Tibial nerve (tissue), 4 donors: ENCODE measurements at regions not wholly inside any gene's neighbourhood (a gene's known extent, or its start where the extent isn't known, plus 50 kb on each side); places are given as distances from the start of the nearest gene placed in this dataset.

Experiments used
- DNase-seq, 2 donors: peaks; one replicate each; pipeline ENCODE4 v3.0.0-alpha.2; 2019; ENCODE audit warnings: low spot score in 2 of 2
- H3K27ac ChIP-seq, 4 donors: fragments of 200-600 bp; sonication (generic) in 3 of 4; one replicate each; pipeline ENCODE4 v1.5.1; 2017 to 2019; ENCODE audit warnings: mild to moderate bottlenecking in 1 of 4
- H3K27me3 ChIP-seq, 2 donors: fragments of 200-600 bp; sonication (generic) in 1 of 2; one replicate each; pipeline versions ENCODE4 v1.5.1 to v1.6.0; 2017 to 2019
- H3K36me3 ChIP-seq, 3 donors: fragments of 200-600 bp; sonication (generic); one replicate each; pipeline ENCODE4 v1.5.1; 2018 to 2019
- H3K4me1 ChIP-seq, 4 donors: fragments of 200-600 bp; sonication (generic) in 3 of 4; one replicate each; pipeline ENCODE4 v1.5.1; 2017 to 2019
- H3K4me3 ChIP-seq, 4 donors: fragments of 200-600 bp; sonication (generic) in 3 of 4; one replicate each; pipeline ENCODE4 v1.5.1; 2017 to 2019; ENCODE audit warnings: mild to moderate bottlenecking in 1 of 4, moderate library complexity in 1 of 4
- H3K9me3 ChIP-seq, 4 donors: fragments of 200-600 bp; sonication (generic) in 3 of 4; one replicate each; pipeline ENCODE4 v1.5.1; 2017 to 2019
- CTCF ChIP-seq, 5 experiments: fragments of 200-600 bp in 3 of 5; fragments of 450-650 bp in 2 of 5; sonication (generic) in 3 of 5; IDR thresholded peaks; one replicate each; pipeline ENCODE4 v1.5.1; 2016 to 2019; ENCODE audit warnings: antibody characterized with exemption in 5 of 5, mild to moderate bottlenecking in 3 of 5, moderate library complexity in 2 of 5
- EP300 ChIP-seq, 2 donors: sonication (generic); formaldehyde crosslinking; IDR thresholded peaks; one replicate each; pipeline ENCODE4 v1.6.1; 2017; ENCODE audit warnings: antibody characterized with exemption in 2 of 2, mild to moderate bottlenecking in 1 of 2
- POLR2A ChIP-seq, 2 donors: fragments of 450-650 bp; IDR thresholded peaks; one replicate each; pipeline ENCODE4 v1.6.1; 2017; ENCODE audit warnings: antibody characterized with exemption in 2 of 2, mild to moderate bottlenecking in 2 of 2, moderate library complexity in 2 of 2
- WGBS, 2 donors: methylation state at CpG; one replicate each; pipeline ENCODE4 v1.1.5; 2018; 5-methylcytosine and 5-hydroxymethylcytosine counted together

- Histone ChIP-seq H3K36me3 (no peaks in the 10 kb centered on the region), H3K27ac (peak overlapping the region in 2 of 4 donors; percentile 74 to 80), H3K27me3 (no peaks in the 10 kb centered on the region), H3K9me3 (no peaks in the 10 kb centered on the region), H3K4me3 (no peak overlapping the region), H3K4me1 (peaks cover 0 to 26% (median 5%) of the 10 kb centered on the region in 4 donors)
- WGBS, 2 donors, result 50 to 51% methylated on average over 2 of the region's 2 CpGs
- peak in 1 of 2 donors; percentile 44 for DNase-seq
- no peak for TF ChIP-seq EP300 (IDR thresholded peaks at IDR 0.05)
- no peak for TF ChIP-seq POLR2A (IDR thresholded peaks at IDR 0.05)
- TF ChIP-seq CTCF (IDR thresholded peaks at IDR 0.05), result no peak
These were observed 566.7 kb upstream of the NRP1 start for GRCh38 chr10:33901166-33901565.

GRCh38 chr10:33900596-33900995 is 566.1 kb upstream of the NRP1 start:
- peak overlapping the region in 2 of 4 donors; percentile 74 to 80 for H3K27ac ChIP-seq
- TF ChIP-seq POLR2A (IDR thresholded peaks at IDR 0.05) (no peak), CTCF (IDR thresholded peaks at IDR 0.05) (no peak), EP300 (IDR thresholded peaks at IDR 0.05) (no peak)
- 45 to 50% methylated on average over 2 of the region's 2 CpGs for WGBS, 2 donors
- no peaks in the 10 kb centered on the region for H3K36me3 ChIP-seq
- H3K9me3 ChIP-seq, result no peaks in the 10 kb centered on the region
- H3K27me3 ChIP-seq, result no peaks in the 10 kb centered on the region
- peaks cover 0 to 26% (median 5%) of the 10 kb centered on the region in 4 donors for H3K4me1 ChIP-seq
- no peak for DNase-seq
- H3K4me3 ChIP-seq, result no peak overlapping the region

- Histone ChIP-seq H3K4me1 (peaks cover 0 to 26% (median 5%) of the 10 kb centered on the region in 4 donors), H3K27ac (peak overlapping the region in 3 of 4 donors; percentile 62 to 80 (median 74)), H3K36me3 (no peaks in the 10 kb centered on the region), H3K9me3 (no peaks in the 10 kb centered on the region), H3K27me3 (no peaks in the 10 kb centered on the region), H3K4me3 (no peak overlapping the region)
- no peak for DNase-seq
- 56 to 63% methylated on average over 5 of the region's 5 CpGs for WGBS, 2 donors
- peak in 1 of 2 donors; percentile 26 for TF ChIP-seq EP300 (IDR thresholded peaks at IDR 0.05)
- no peak for TF ChIP-seq POLR2A (IDR thresholded peaks at IDR 0.05)
These were observed 565.4 kb upstream of the NRP1 start for GRCh38 chr10:33899578-33900531.

- no peak for DNase-seq
- Histone ChIP-seq H3K4me1 (peaks cover 0 to 35% (median 5%) of the 10 kb centered on the region in 4 donors), H3K27ac (no peak overlapping the region), H3K9me3 (no peaks in the 10 kb centered on the region), H3K27me3 (no peaks in the 10 kb centered on the region), H3K36me3 (no peaks in the 10 kb centered on the region), H3K4me3 (no peak overlapping the region)
- no peak for TF ChIP-seq EP300 (IDR thresholded peaks at IDR 0.05)
- TF ChIP-seq CTCF (IDR thresholded peaks at IDR 0.05), result no peak
- no peak for TF ChIP-seq POLR2A (IDR thresholded peaks at IDR 0.05)
- WGBS, 2 donors, result 53 to 62% methylated on average over 6 of the region's 6 CpGs
These were observed 562.9 kb upstream of the NRP1 start for GRCh38 chr10:33897291-33897752.

GRCh38 chr10:33893506-33893905 is 559.0 kb upstream of the NRP1 start:
- no peak overlapping the region for H3K4me3 ChIP-seq
- no peaks in the 10 kb centered on the region for H3K9me3 ChIP-seq
- peak overlapping the region in 1 of 4 donors; percentile 17 for H3K27ac ChIP-seq
- H3K36me3 ChIP-seq, result no peaks in the 10 kb centered on the region
- TF ChIP-seq EP300 (IDR thresholded peaks at IDR 0.05), result peak in 1 of 2 donors; percentile 65
- TF ChIP-seq POLR2A (IDR thresholded peaks at IDR 0.05), result no peak
- H3K27me3 ChIP-seq, result no peaks in the 10 kb centered on the region
- H3K4me1 ChIP-seq, result peaks cover 0 to 9% (median 0%) of the 10 kb centered on the region in 4 donors
- DNase-seq, result no peak

GRCh38 chr10:33889371-33889770 is 554.9 kb upstream of the NRP1 start:
- no peak for TF ChIP-seq POLR2A (IDR thresholded peaks at IDR 0.05)
- TF ChIP-seq CTCF (IDR thresholded peaks at IDR 0.05), result no peak
- no peak for TF ChIP-seq EP300 (IDR thresholded peaks at IDR 0.05)
- Histone ChIP-seq H3K36me3 (no peaks in the 10 kb centered on the region), H3K4me3 (no peak overlapping the region), H3K4me1 (peaks cover 0 to 9% (median 0%) of the 10 kb centered on the region in 4 donors), H3K27ac (no peak overlapping the region), H3K27me3 (no peaks in the 10 kb centered on the region), H3K9me3 (no peaks in the 10 kb centered on the region)
- DNase-seq, result no peak
- whole genome bisulfite sequencing, 2 donors, result 69 to 75% methylated on average over 2 of the region's 2 CpGs
